Mammary epithelial cell (primary cell): ENCODE measurements at regions not wholly inside any gene's neighbourhood (a gene's known extent, or its start where the extent isn't known, plus 50 kb on each side); places are given as distances from the start of the nearest gene placed in this dataset.

ENCODE experiments used
- EZH2 ChIP-seq: IDR thresholded peaks from 2 replicates; pipeline ENCODE4 v1.6.1; 2012; ENCODE audit warnings: low read length, inconsistent platforms, borderline replicate concordance
- TF ChIP-seq, protein P1 (sequence below), 2 donors: IDR thresholded peaks in 1 of 2; conservative IDR thresholded peaks in 1 of 2; 2 replicates each; pipeline ENCODE4 v1.5.1; 2011 to 2012; ENCODE audit warnings: inconsistent platforms in 2 of 2, low read length in 2 of 2, mild to moderate bottlenecking in 2 of 2, control low read depth in 1 of 2, low read depth in 1 of 2; ENCODE audit not compliant: insufficient read depth in 1 of 2; ENCODE audit errors: extremely low read depth in 1 of 2

DNA sequence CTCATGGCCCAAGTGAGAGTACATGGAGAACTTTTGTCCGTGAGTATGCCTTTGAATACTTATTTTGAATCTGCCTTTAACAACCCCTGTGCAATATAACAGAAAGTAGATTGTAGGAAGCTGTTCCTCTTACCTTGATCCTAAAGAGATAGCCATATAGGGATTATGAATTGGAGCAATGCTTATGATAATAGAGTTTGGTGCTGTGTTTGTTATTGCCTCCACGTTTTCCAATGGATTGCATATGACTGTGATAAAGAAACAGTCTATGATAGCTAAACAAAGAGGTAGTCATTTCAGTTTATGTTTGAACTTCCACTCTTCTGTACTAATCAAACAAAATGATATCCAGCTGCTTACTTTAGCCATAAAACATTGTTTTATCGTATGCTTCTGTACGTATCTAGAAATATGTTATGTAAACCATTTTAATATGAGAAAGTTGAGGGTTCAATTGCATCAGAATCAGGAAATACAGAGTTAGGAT lies 199.6 kb upstream of the RGMB start:
- TF ChIP-seq, protein P1, sequence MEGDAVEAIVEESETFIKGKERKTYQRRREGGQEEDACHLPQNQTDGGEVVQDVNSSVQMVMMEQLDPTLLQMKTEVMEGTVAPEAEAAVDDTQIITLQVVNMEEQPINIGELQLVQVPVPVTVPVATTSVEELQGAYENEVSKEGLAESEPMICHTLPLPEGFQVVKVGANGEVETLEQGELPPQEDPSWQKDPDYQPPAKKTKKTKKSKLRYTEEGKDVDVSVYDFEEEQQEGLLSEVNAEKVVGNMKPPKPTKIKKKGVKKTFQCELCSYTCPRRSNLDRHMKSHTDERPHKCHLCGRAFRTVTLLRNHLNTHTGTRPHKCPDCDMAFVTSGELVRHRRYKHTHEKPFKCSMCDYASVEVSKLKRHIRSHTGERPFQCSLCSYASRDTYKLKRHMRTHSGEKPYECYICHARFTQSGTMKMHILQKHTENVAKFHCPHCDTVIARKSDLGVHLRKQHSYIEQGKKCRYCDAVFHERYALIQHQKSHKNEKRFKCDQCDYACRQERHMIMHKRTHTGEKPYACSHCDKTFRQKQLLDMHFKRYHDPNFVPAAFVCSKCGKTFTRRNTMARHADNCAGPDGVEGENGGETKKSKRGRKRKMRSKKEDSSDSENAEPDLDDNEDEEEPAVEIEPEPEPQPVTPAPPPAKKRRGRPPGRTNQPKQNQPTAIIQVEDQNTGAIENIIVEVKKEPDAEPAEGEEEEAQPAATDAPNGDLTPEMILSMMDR (conservative IDR thresholded peaks at IDR 0.05 in 1 of 2, IDR thresholded peaks at IDR 0.05 in 1 of 2; ENCODE audit: extremely low read depth in 1 of 2, insufficient read depth in 1 of 2, low read depth in 1 of 2, low read length in 2 of 2) = no peak
- no peak for TF ChIP-seq EZH2
